ENCODE measurements at regions not wholly inside any gene's neighbourhood (a gene's known extent, or its start where the extent isn't known, plus 50 kb on each side); places are given as distances from the start of the nearest gene placed in this dataset.

DNA sequence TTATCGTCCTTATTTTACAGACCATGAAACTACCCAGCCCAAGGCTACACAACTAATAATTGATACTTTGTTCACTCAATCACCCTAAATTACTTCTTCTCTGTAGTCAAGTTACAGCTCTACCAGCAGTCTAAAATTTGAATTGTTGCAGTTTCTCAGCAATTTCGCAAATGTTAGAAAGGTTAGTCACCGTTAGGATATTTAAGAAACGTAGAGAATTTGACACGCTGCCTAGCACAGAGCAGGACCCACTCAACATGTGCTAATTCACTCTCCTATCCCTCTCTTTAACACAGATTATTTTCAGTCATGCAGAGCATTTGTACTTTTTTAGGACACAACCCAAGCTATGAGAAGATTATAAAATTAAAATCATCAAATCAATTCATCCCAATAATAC lies 771.1 kb upstream of the LUZP2 start:
- no peak overlapping the region for H3K4me3 ChIP-seq (replicated peaks; ENCODE audit: low read depth, low read length)
- DNase-seq (ENCODE audit: low read depth), result peak; percentile 38
- TF ChIP-seq, protein P1, sequence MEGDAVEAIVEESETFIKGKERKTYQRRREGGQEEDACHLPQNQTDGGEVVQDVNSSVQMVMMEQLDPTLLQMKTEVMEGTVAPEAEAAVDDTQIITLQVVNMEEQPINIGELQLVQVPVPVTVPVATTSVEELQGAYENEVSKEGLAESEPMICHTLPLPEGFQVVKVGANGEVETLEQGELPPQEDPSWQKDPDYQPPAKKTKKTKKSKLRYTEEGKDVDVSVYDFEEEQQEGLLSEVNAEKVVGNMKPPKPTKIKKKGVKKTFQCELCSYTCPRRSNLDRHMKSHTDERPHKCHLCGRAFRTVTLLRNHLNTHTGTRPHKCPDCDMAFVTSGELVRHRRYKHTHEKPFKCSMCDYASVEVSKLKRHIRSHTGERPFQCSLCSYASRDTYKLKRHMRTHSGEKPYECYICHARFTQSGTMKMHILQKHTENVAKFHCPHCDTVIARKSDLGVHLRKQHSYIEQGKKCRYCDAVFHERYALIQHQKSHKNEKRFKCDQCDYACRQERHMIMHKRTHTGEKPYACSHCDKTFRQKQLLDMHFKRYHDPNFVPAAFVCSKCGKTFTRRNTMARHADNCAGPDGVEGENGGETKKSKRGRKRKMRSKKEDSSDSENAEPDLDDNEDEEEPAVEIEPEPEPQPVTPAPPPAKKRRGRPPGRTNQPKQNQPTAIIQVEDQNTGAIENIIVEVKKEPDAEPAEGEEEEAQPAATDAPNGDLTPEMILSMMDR (IDR thresholded peaks at IDR 0.05; ENCODE audit: low read length, missing control alignments), result no peak

DNA sequence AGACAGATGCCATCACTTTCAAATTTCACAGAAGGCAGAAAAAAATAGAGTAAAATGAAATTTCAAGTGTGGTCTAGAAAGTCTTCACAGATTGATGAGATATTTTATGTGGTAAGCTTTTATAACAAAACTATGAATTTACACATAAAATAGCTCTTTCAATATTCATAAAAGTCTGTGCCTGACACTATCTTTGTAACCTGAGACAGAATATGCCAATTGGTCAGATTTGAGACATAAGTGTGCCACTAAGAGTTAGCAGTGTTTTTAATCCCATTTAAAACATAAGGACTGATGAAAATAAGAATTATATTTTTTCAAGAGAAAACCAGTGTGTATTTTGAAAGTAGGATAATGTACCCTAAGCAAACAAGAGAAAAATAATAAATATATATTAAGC lies 769.5 kb upstream of the LUZP2 start:
- DNase-seq (ENCODE audit: low read depth), result no peak
- H3K4me3 ChIP-seq (replicated peaks; ENCODE audit: low read depth, low read length), result no peak overlapping the region
- TF ChIP-seq, protein P1 (IDR thresholded peaks at IDR 0.05; ENCODE audit: low read length, missing control alignments), result no peak

DNA sequence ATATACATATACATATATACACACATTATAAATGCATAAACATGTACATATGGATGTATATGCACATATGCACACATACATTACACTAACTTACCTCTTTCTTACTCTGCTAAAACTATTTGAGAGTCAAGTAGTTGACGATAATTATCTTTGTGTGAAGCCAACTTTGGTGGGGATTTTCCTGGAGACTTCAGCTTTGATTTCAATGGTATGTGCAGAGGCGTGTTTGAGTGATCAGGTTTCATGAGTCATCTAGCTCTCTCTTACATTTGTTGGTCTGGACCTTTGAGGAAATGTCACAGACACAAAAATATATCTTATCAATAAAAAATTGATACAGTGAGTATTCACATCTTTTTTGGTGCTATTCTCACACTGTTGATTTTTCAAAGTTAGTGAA lies 769.1 kb upstream of the LUZP2 start:
- TF ChIP-seq, protein P1 (IDR thresholded peaks at IDR 0.05; ENCODE audit: low read length, missing control alignments), result no peak
- DNase-seq (ENCODE audit: low read depth), result peak; percentile 41
- H3K4me3 ChIP-seq (replicated peaks; ENCODE audit: low read depth, low read length), result no peak overlapping the region

DNA sequence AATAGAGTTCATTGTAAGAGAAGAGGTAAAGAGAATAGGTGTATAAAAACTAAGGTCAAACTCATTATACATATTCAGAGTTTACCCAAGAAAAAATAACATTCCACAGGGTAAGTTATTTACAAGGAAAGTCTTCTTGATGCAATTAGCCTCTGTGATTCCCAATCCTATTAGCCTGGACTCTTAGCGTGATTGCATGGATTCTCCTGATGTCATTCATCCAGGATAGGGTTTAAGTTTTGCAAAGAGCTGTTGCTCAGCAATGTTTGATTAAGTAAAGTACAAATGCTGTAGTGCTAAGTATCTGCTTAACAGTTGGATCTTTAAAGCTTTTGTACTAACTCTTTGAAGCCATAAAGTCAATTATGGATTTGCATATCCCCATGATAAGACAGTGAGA lies 767.8 kb upstream of the LUZP2 start:
- TF ChIP-seq, protein P1 (IDR thresholded peaks at IDR 0.05; ENCODE audit: low read length, missing control alignments), result no peak
- DNase-seq (ENCODE audit: low read depth), result no peak
- H3K4me3 ChIP-seq (replicated peaks; ENCODE audit: low read depth, low read length), result no peak overlapping the region

DNA sequence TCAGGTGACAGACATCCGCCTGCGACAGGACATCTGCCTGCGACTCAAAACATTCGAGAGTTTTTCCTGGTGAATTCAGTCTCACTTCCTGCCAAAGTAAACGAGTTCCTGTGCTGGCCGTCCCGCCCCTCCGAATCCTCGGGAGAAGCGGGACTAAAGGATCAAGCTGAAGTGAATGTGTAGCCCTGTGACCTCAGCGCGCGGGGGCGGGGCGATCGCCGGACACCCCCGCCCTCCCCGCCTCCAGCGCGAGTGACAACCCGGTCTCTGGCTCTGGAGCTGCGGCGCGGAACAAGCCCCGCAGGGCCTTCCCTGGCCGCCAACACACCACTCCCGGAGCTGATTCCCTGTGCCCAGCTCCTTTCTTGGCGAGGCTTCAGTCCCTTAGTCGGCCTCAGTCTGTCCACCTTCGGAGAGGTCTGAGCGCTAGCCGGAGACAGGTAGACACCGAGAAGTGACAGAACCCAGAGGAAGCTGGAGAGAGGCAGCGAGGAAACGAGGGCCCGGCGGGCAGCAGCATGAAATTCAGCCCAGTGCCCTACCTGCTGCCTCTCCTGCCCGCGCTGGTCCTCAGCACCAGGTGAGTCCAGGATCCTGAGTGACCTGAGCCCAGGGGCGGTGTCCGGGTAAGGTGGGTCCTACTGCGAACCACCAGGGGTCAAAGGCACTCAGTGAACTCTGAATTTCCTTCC lies 766.4 kb upstream of the LUZP2 start:
- no peak overlapping the region for H3K4me3 ChIP-seq (replicated peaks; ENCODE audit: low read depth, low read length)
- DNase-seq (ENCODE audit: low read depth), result no peak
- TF ChIP-seq, protein P1 (IDR thresholded peaks at IDR 0.05; ENCODE audit: low read length, missing control alignments), result no peak

DNA sequence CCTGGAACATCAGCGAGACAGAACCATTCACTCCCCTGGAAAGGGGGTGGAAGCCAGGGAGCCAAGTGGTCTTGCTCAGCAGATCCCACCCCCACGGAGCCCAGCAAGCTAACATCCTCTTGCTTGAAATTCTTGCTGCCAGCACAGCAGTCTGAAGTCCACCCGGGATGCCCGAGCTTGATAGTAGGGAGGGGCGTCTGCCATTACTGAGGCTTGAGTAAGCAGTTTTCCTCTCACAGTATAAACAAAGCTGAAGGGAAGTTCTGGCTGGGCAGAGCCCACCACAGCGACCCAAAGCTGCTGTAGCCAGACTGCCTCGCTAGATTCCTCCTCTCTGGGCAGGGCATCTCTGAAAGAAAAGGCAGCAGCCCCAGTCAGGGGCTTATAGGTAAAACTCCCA lies 764.8 kb upstream of the LUZP2 start:
- TF ChIP-seq, protein P1 (IDR thresholded peaks at IDR 0.05; ENCODE audit: low read length, missing control alignments), result no peak
- peak; percentile 4 for DNase-seq (ENCODE audit: low read depth)
- H3K4me3 ChIP-seq (replicated peaks; ENCODE audit: low read depth, low read length), result no peak overlapping the region

DNA sequence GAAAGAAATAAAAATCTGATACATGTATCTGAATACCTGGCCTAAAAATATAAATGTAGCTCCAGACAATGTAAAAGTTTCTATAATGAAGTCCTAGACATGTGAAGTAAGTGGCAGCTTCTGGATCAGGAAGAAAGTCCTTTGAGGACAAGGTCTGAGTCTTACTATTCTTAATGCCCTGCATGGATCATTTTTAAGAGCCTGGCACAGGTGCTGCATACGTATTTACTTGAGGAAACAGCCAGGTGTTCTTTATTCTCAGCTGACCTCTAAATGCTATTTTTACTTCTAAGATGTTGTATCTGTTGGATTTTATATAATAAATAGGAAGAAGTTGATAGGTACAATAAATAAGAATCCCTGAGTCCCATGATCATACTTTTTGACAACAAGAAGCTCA lies 750.0 kb upstream of the LUZP2 start:
- TF ChIP-seq, protein P1 (IDR thresholded peaks at IDR 0.05; ENCODE audit: low read length, missing control alignments), result no peak
- H3K4me3 ChIP-seq (replicated peaks; ENCODE audit: low read depth, low read length), result no peak overlapping the region
- no peak for DNase-seq (ENCODE audit: low read depth)

Data from fibroblast of pulmonary artery (primary cell).